Right lobe of liver (tissue), 6 donors: ENCODE measurements at regions not wholly inside any gene's neighbourhood (a gene's known extent, or its start where the extent isn't known, plus 50 kb on each side); places are given as distances from the start of the nearest gene placed in this dataset.
A peak's percentile ranks its signal among the peaks of the same experiment; 100 is the strongest.

Experiments used
- ATAC-seq, 4 donors: fragments of 200-7000 bp; cut with Tn5 transposase; one replicate each; pipeline ENCODE4 v1.9.1; 2020; ENCODE audit warnings: mild to moderate bottlenecking in 4 of 4, moderate library complexity in 4 of 4
- DNase-seq, 3 donors: peaks; one replicate each; pipeline ENCODE4 v3.0.0-alpha.2; 2020
- H3K27ac ChIP-seq, 3 donors: fragments of 200-600 bp; one replicate each; pipeline ENCODE4 v1.8.0; 2022
- H3K27me3 ChIP-seq, 2 donors: fragments of 200-600 bp; one replicate each; pipeline ENCODE4 v1.8.0; 2022
- H3K36me3 ChIP-seq, 4 donors: fragments of 200-600 bp; sonication (generic) in 1 of 4; one replicate each; pipeline versions ENCODE4 v1.5.1 to v1.8.0; 2017 to 2022; ENCODE audit warnings: control low read depth in 1 of 4
- H3K4me1 ChIP-seq, 4 donors: fragments of 200-600 bp; sonication (generic) in 1 of 4; one replicate each; pipeline versions ENCODE4 v1.5.1 to v1.8.0; 2017 to 2022; ENCODE audit warnings: control low read depth in 1 of 4
- H3K4me3 ChIP-seq, 3 donors: fragments of 200-600 bp; one replicate each; pipeline ENCODE4 v1.8.0; 2022
- H3K9me3 ChIP-seq, 4 donors: fragments of 200-600 bp; sonication (generic) in 1 of 4; one replicate each; pipeline versions ENCODE4 v1.5.1 to v1.8.0; 2017 to 2022; ENCODE audit warnings: control low read depth in 1 of 4
- CTCF ChIP-seq, 4 donors: fragments of 200-600 bp in 3 of 4; fragments of 450-650 bp in 1 of 4; IDR thresholded peaks; one replicate each; pipeline versions ENCODE4 v1.5.1 to v1.8.0; 2016 to 2022; ENCODE audit warnings: antibody characterized with exemption in 4 of 4, mild to moderate bottlenecking in 2 of 4
- POLR2A ChIP-seq: fragments of 450-650 bp; IDR thresholded peaks from one replicate; pipeline ENCODE4 v1.6.1; 2017; ENCODE audit warnings: antibody characterized with exemption, mild to moderate bottlenecking
- WGBS: methylation state at CpG from one replicate; pipeline ENCODE4 v1.1.6; 2018; ENCODE audit warnings: low coverage, low lambda C conversion rate; ENCODE audit not compliant: insufficient coverage; ENCODE audit errors: missing lambda C conversion rate; 5-methylcytosine and 5-hydroxymethylcytosine counted together
- intact Hi-C, 2 donors: fragments of 100-400 bp; cut with DNase I; formaldehyde crosslinking; loops; one replicate each; pipeline versions ENCODE4 v1.11.2 to v1.14.1; 2022
- donor health status: DM: no; HTN: yes; CAD: no.
- donor health status: DM: no; HTN: no; CAD: no.
- donor health status: DM: no; HTN: no; CAD: no.
- donor health status: DM: no; HTN: yes; CAD: no.
- donor health status: DM: no; HTN: yes; CAD: no.

- Histone ChIP-seq H3K27ac (no peak overlapping the region), H3K9me3 (no peaks in the 10 kb centered on the region), H3K27me3 (no peaks in the 10 kb centered on the region), H3K36me3 (no peaks in the 10 kb centered on the region), H3K4me3 (no peak overlapping the region), H3K4me1 (no peaks in the 10 kb centered on the region)
- ATAC-seq (no peak), DNase-seq (no peak)
- no peak for TF ChIP-seq CTCF (IDR thresholded peaks at IDR 0.05)
- TF ChIP-seq POLR2A: no peak
- intact Hi-C loops: no loop called here
- 54% methylated on average over 1 of the region's 1 CpG for WGBS
Measured at GRCh38 chr18:67421651-67422050, 94.9 kb downstream of the DSEL start.

- no peaks in the 10 kb centered on the region for H3K4me1 ChIP-seq
Measured at GRCh38 chr18:67417864-67418523, 98.5 kb downstream of the DSEL start.

GRCh38 chr18:67411116-67411515 lies 105.4 kb downstream of the DSEL start:
- TF ChIP-seq POLR2A (no peak), CTCF (IDR thresholded peaks at IDR 0.05) (no peak)
- ATAC-seq (no peak), DNase-seq (no peak)
- 20% methylated on average over 2 of the region's 2 CpGs for whole genome bisulfite sequencing
- Histone ChIP-seq H3K9me3 (no peaks in the 10 kb centered on the region), H3K27ac (no peak overlapping the region), H3K4me3 (no peak overlapping the region), H3K27me3 (no peaks in the 10 kb centered on the region), H3K4me1 (no peaks in the 10 kb centered on the region), H3K36me3 (no peaks in the 10 kb centered on the region)
- intact Hi-C loops: no loop called here

More at GRCh38 chr18:67417864-67418523, 98.5 kb downstream of the DSEL start:
- H3K4me3 ChIP-seq: peak overlapping the region; percentile 4 to 36 (median 5)
- DNase-seq (no peak), ATAC-seq (peak; percentile 94 to 100 (median 96))
- no peaks in the 10 kb centered on the region for H3K9me3 ChIP-seq
- TF ChIP-seq CTCF (IDR thresholded peaks at IDR 0.05) (no peak), POLR2A (no peak)
- intact Hi-C loops: no loop called here
- 44% methylated on average over 6 of the region's 6 CpGs for WGBS
- peak overlapping the region in 1 of 3 donors; percentile 36 for H3K27ac ChIP-seq
- no peaks in the 10 kb centered on the region for H3K27me3 ChIP-seq
- no peaks in the 10 kb centered on the region for H3K36me3 ChIP-seq

GRCh38 chr18:67410075-67411070 lies 106.1 kb downstream of the DSEL start:
- Histone ChIP-seq H3K4me3 (no peak overlapping the region), H3K36me3 (no peaks in the 10 kb centered on the region), H3K9me3 (no peaks in the 10 kb centered on the region), H3K4me1 (no peaks in the 10 kb centered on the region), H3K27ac (no peak overlapping the region), H3K27me3 (no peaks in the 10 kb centered on the region)
- DNase-seq (no peak), ATAC-seq (no peak)
- TF ChIP-seq POLR2A (no peak), CTCF (IDR thresholded peaks at IDR 0.05) (no peak)
- intact Hi-C loops: no loop called here
- 52% methylated on average over 4 of the region's 4 CpGs for WGBS
